ENCODE measurements at regions not wholly inside any gene's neighbourhood (a gene's known extent, or its start where the extent isn't known, plus 50 kb on each side); places are given as distances from the start of the nearest gene placed in this dataset.

DNA sequence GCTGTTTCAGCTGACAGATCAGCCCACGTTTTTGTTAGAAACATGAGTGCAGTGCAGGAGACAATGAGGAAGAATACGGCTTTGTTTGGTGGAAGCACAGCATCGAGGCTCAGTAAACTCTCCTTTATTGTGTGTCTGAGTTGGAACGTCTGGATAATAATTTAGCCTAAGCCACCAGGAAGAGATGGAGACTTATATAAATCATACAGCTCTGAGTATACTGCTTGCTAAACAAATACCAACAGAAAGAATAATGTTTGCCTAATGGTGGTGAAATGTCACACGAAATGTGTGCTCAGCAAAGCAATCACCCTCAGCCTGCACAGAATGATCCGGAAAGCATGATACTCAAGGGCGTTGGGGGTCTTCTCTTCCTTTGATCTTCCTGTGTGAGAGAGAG, 664.1 kb upstream of the ADARB2 start:
- intact Hi-C loops (cut with micrococcal nuclease): no loop called here
- POLR2A ChIA-PET: no interaction called here
- Mint-ChIP-seq H3K36me3 (ENCODE audit: insufficient read depth, unreplicated experiment) (peaks cover 8% of the 10 kb centered on the region), H3K27me3 (ENCODE audit: insufficient read depth, unreplicated experiment) (no peaks in the 10 kb centered on the region), H3K4me3 (ENCODE audit: unreplicated experiment) (no peak overlapping the region), H3K4me1 (ENCODE audit: insufficient read depth, unreplicated experiment) (no peaks in the 10 kb centered on the region), H3K9me3 (ENCODE audit: unreplicated experiment) (no peaks in the 10 kb centered on the region), H3K27ac (ENCODE audit: low read depth, unreplicated experiment) (no peak overlapping the region)
- CTCF ChIA-PET: no interaction called here
- TF ChIP-seq, protein P1, sequence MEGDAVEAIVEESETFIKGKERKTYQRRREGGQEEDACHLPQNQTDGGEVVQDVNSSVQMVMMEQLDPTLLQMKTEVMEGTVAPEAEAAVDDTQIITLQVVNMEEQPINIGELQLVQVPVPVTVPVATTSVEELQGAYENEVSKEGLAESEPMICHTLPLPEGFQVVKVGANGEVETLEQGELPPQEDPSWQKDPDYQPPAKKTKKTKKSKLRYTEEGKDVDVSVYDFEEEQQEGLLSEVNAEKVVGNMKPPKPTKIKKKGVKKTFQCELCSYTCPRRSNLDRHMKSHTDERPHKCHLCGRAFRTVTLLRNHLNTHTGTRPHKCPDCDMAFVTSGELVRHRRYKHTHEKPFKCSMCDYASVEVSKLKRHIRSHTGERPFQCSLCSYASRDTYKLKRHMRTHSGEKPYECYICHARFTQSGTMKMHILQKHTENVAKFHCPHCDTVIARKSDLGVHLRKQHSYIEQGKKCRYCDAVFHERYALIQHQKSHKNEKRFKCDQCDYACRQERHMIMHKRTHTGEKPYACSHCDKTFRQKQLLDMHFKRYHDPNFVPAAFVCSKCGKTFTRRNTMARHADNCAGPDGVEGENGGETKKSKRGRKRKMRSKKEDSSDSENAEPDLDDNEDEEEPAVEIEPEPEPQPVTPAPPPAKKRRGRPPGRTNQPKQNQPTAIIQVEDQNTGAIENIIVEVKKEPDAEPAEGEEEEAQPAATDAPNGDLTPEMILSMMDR (IDR thresholded peaks at IDR 0.05; ENCODE audit: unreplicated experiment): no peak
- DNase-seq (ENCODE audit: unreplicated experiment): no peak
- BruUV-seq (replicated peaks): no TSS peak

DNA sequence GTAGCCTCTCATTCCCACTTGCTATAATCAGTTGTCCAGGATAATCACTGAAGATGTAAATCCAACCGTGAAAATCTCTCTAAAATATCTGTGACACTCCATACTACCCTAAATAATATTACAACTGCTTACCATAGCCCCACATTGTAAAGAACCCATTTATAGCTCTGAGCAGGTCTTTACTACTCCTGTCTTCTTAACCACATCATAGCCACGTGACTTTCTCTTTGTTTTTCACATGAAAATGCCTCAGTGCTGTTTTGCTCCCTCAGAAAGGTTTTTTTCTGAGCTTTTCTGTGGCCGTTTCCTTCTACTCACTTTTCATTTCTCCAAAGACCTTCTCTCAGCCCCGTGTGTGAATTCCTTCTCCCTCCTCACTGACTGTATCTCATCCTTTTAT, 662.2 kb upstream of the ADARB2 start:
- BruUV-seq (replicated peaks): no TSS peak
- Mint-ChIP-seq H3K9me3 (ENCODE audit: unreplicated experiment) (no peaks in the 10 kb centered on the region), H3K4me1 (ENCODE audit: insufficient read depth, unreplicated experiment) (no peaks in the 10 kb centered on the region), H3K27me3 (ENCODE audit: insufficient read depth, unreplicated experiment) (no peaks in the 10 kb centered on the region), H3K36me3 (ENCODE audit: insufficient read depth, unreplicated experiment) (peaks cover 8% of the 10 kb centered on the region), H3K27ac (ENCODE audit: low read depth, unreplicated experiment) (no peak overlapping the region), H3K4me3 (ENCODE audit: unreplicated experiment) (no peak overlapping the region)
- DNase-seq (ENCODE audit: unreplicated experiment): no peak
- intact Hi-C loops (cut with micrococcal nuclease): no loop called here
- TF ChIP-seq, protein P1 (IDR thresholded peaks at IDR 0.05; ENCODE audit: unreplicated experiment): no peak
- ChIA-PET POLR2A (interaction anchor here (1.0 kb wide), 1 partner anchor 21 kb away, joined by 3 read pairs; no protein-coding TSS in a partner anchor), CTCF (no interaction called here)

DNA sequence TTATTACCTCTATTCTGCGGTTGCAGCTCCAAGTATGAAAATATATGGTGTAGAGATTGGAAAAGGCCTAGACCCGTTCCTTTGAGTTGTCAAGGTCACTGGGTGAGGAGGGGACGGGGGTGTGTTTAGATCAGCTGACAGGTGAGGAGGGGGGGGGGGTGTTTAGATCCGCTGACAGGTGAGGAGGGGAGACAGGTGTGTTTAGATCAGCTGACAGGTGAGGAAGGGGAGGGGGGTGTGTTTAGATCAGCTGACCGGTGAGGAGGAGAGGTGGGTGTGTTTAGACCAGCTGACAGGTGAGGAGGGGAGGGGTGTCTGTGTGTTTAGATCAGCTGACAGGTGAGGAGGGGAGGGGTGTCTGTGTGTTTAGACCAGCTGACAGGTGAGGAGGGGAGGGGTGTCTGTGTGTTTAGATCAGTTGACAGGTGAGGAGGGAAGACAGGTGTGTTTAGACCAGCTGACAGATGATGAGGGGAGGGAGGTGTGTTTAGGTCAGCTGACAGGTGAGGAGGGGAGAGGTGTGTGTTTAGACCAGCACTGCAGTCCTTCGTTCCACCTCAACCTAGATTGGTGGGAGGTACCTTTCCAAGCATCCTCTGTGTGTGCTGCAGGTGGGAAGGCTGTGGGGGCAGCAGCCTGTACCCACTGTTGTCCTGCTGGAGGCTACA, 655.0 kb upstream of the ADARB2 start:
- Mint-ChIP-seq H3K27ac (ENCODE audit: low read depth, unreplicated experiment) (no peak overlapping the region), H3K4me1 (ENCODE audit: insufficient read depth, unreplicated experiment) (no peaks in the 10 kb centered on the region), H3K9me3 (ENCODE audit: unreplicated experiment) (no peaks in the 10 kb centered on the region), H3K4me3 (ENCODE audit: unreplicated experiment) (no peak overlapping the region), H3K27me3 (ENCODE audit: insufficient read depth, unreplicated experiment) (no peaks in the 10 kb centered on the region), H3K36me3 (ENCODE audit: insufficient read depth, unreplicated experiment) (no peaks in the 10 kb centered on the region)
- BruUV-seq (replicated peaks): no TSS peak
- ChIA-PET CTCF (no interaction called here), POLR2A (no interaction called here)
- TF ChIP-seq, protein P1 (IDR thresholded peaks at IDR 0.05; ENCODE audit: unreplicated experiment): no peak
- intact Hi-C loops (cut with micrococcal nuclease): no loop called here
- DNase-seq (ENCODE audit: unreplicated experiment): no peak

DNA sequence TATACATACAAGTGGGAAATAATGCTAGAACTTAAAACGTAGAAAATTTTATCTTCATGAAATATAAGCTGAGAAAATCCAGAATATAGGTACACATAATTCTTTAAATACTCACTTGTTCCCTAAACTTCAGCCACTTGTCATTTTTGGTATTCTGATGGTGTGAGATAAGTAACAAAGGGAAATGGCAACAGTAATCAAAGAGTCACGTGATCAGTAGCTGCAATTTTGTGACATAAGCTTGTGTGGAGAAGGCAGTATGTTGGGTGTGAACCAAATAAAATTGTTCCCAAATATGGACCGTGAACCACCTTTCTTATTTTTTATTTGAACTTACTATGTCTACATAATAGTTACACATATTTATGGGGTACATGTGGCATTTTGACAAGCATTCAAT, 650.3 kb upstream of the ADARB2 start:
- intact Hi-C loops (cut with micrococcal nuclease): no loop called here
- H3K4me1 Mint-ChIP-seq (ENCODE audit: insufficient read depth, unreplicated experiment): no peaks in the 10 kb centered on the region
- H3K27me3 Mint-ChIP-seq (ENCODE audit: insufficient read depth, unreplicated experiment): no peaks in the 10 kb centered on the region
- H3K9me3 Mint-ChIP-seq (ENCODE audit: unreplicated experiment): peaks cover 10% of the 10 kb centered on the region
- no peak overlapping the region for H3K4me3 Mint-ChIP-seq (ENCODE audit: unreplicated experiment)
- POLR2A ChIA-PET: no interaction called here
- TF ChIP-seq, protein P1 (IDR thresholded peaks at IDR 0.05; ENCODE audit: unreplicated experiment): no peak
- CTCF ChIA-PET: interaction anchor here (0.5 to 0.8 kb wide), 2 partner anchors 11 to 78 kb away, joined by 3 read pairs; no protein-coding TSS in a partner anchor
- no peak for DNase-seq (ENCODE audit: unreplicated experiment)
- no peak overlapping the region for H3K27ac Mint-ChIP-seq (ENCODE audit: low read depth, unreplicated experiment)
- BruUV-seq (replicated peaks): no TSS peak
- H3K36me3 Mint-ChIP-seq (ENCODE audit: insufficient read depth, unreplicated experiment): no peaks in the 10 kb centered on the region

Data from MCF 10A (cell line).